Keratinocyte (primary cell): ENCODE measurements at regions not wholly inside any gene's neighbourhood (a gene's known extent, or its start where the extent isn't known, plus 50 kb on each side); places are given as distances from the start of the nearest gene placed in this dataset.

Source experiments
- DNase-seq: peaks from one replicate; pipeline ENCODE4 v3.0.0-alpha.2; 2011; ENCODE audit warnings: low read depth, missing footprints, low spot score
- FAIRE-seq: peaks from 2 replicates; lab custom pipeline; 2011; peaks lifted over from hg19 to GRCh38; lab: Jason Lieb, UNC
- H2AFZ ChIP-seq: 2 replicates; pipeline ENCODE4 v1.6.0; 2012; ENCODE audit warnings: low read length, control low read depth, inconsistent platforms; ENCODE audit not compliant: control insufficient read depth
- H3K27ac ChIP-seq: 2 replicates; pipeline ENCODE4 v1.5.1; 2011; ENCODE audit warnings: low read length; ENCODE audit not compliant: control insufficient read depth, insufficient read depth
- H3K27me3 ChIP-seq: 3 replicates; pipeline ENCODE4 v1.6.0; 2011; ENCODE audit warnings: low read length; ENCODE audit not compliant: control insufficient read depth, insufficient read depth; ENCODE audit errors: extremely low read depth
- H3K36me3 ChIP-seq, 2 experiments: 2 replicates in 1 of 2; 3 replicates in 1 of 2; pipeline ENCODE4 v1.5.1; 2011; ENCODE audit warnings: low read length in 2 of 2, mild to moderate bottlenecking in 1 of 2; ENCODE audit not compliant: control insufficient read depth in 2 of 2, insufficient read depth in 2 of 2; ENCODE audit errors: extremely low read depth in 1 of 2
- H3K4me1 ChIP-seq: 3 replicates; pipeline ENCODE4 v1.5.1; 2011; ENCODE audit warnings: low read length; ENCODE audit not compliant: control insufficient read depth, insufficient read depth; ENCODE audit errors: extremely low read depth
- H3K4me2 ChIP-seq: 3 replicates; pipeline ENCODE4 v1.6.0; 2011; ENCODE audit warnings: low read depth, low read length; ENCODE audit not compliant: control insufficient read depth, insufficient read depth; ENCODE audit errors: extremely low read depth
- H3K4me3 ChIP-seq, 3 experiments: fragments of 200-600 bp in 1 of 3; sonication (generic) in 1 of 3; 2 replicates in 2 of 3; 3 replicates in 1 of 3; pipeline ENCODE4 v1.5.1; 2011 to 2016; ENCODE audit warnings: low read length in 3 of 3, mild to moderate bottlenecking in 3 of 3, control low read depth in 2 of 3, inconsistent platforms in 1 of 3, low read depth in 1 of 3, mixed read lengths in 1 of 3, mixed run types in 1 of 3, moderate library complexity in 1 of 3; ENCODE audit not compliant: control insufficient read depth in 2 of 3, insufficient read depth in 2 of 3; ENCODE audit errors: extremely low read depth in 1 of 3
- H3K79me2 ChIP-seq: 2 replicates; pipeline ENCODE4 v1.6.0; 2012; ENCODE audit warnings: low read length; ENCODE audit not compliant: control insufficient read depth, insufficient read depth
- H3K9ac ChIP-seq: 3 replicates; pipeline ENCODE4 v1.6.0; 2011; ENCODE audit warnings: low read length; ENCODE audit not compliant: control insufficient read depth, insufficient read depth; ENCODE audit errors: extremely low read depth
- H3K9me1 ChIP-seq: 3 replicates; pipeline ENCODE4 v1.6.0; 2011; ENCODE audit warnings: low read length; ENCODE audit not compliant: control insufficient read depth, insufficient read depth; ENCODE audit errors: extremely low read depth
- H3K9me3 ChIP-seq: 2 replicates; pipeline ENCODE4 v1.5.1; 2012; ENCODE audit warnings: low read depth, low read length; ENCODE audit not compliant: control insufficient read depth
- H4K20me1 ChIP-seq: 3 replicates; pipeline ENCODE4 v1.6.0; 2011; ENCODE audit warnings: low read length; ENCODE audit not compliant: control insufficient read depth, insufficient read depth; ENCODE audit errors: extremely low read depth
- EZH2 ChIP-seq: IDR thresholded peaks from one replicate; pipeline ENCODE4 v1.6.1; 2012; ENCODE audit warnings: inconsistent platforms, mild to moderate bottlenecking, low read length, moderate library complexity
- dilution Hi-C: fragments of 300-500 bp; cut with MboI; formaldehyde crosslinking; loops from one replicate; pipeline ENCODE4 v1.7.0; 2020; ENCODE audit warnings: low sequenced_read_pairs; ENCODE audit not compliant: extremely low pct_ligation_motif_present
- TF ChIP-seq, protein P1 (sequence below), 3 experiments: IDR thresholded peaks in 1 of 3; conservative IDR thresholded peaks in 1 of 3; optimal IDR thresholded peaks in 1 of 3; 2 replicates in 2 of 3; 3 replicates in 1 of 3; pipeline versions ENCODE3 to v1.5.1; 2011; ENCODE audit warnings: low read length in 3 of 3, mild to moderate bottlenecking in 3 of 3, moderate library complexity in 2 of 3, control low read depth in 1 of 3, inconsistent platforms in 1 of 3; ENCODE audit not compliant: insufficient read depth in 2 of 3; ENCODE audit errors: extremely low read depth in 1 of 3

- H3K4me3 ChIP-seq: no peak overlapping the region
- TF ChIP-seq EZH2: no peak
- TF ChIP-seq, protein P1, sequence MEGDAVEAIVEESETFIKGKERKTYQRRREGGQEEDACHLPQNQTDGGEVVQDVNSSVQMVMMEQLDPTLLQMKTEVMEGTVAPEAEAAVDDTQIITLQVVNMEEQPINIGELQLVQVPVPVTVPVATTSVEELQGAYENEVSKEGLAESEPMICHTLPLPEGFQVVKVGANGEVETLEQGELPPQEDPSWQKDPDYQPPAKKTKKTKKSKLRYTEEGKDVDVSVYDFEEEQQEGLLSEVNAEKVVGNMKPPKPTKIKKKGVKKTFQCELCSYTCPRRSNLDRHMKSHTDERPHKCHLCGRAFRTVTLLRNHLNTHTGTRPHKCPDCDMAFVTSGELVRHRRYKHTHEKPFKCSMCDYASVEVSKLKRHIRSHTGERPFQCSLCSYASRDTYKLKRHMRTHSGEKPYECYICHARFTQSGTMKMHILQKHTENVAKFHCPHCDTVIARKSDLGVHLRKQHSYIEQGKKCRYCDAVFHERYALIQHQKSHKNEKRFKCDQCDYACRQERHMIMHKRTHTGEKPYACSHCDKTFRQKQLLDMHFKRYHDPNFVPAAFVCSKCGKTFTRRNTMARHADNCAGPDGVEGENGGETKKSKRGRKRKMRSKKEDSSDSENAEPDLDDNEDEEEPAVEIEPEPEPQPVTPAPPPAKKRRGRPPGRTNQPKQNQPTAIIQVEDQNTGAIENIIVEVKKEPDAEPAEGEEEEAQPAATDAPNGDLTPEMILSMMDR (optimal IDR thresholded peaks at IDR 0.05 in 1 of 3, IDR thresholded peaks at IDR 0.05 in 1 of 3, conservative IDR thresholded peaks at IDR 0.05 in 1 of 3; ENCODE audit: extremely low read depth in 1 of 3, insufficient read depth in 2 of 3, low read length in 3 of 3): peak; percentile 47 to 49 (median 49)
- no peak overlapping the region for H3K27ac ChIP-seq
- FAIRE-seq (peak; percentile 69), DNase-seq (no peak)
- no peaks in the 10 kb centered on the region for H3K79me2 ChIP-seq
- H3K9me1 ChIP-seq: no peaks in the 10 kb centered on the region
- H3K9me3 ChIP-seq: no peaks in the 10 kb centered on the region
- no peaks in the 10 kb centered on the region for H3K4me1 ChIP-seq
- no peak overlapping the region for H2AFZ ChIP-seq
- no peaks in the 10 kb centered on the region for H4K20me1 ChIP-seq
- H3K27me3 ChIP-seq: no peaks in the 10 kb centered on the region
- no peaks in the 10 kb centered on the region for H3K36me3 ChIP-seq
- H3K9ac ChIP-seq: no peak overlapping the region
- H3K4me2 ChIP-seq: no peak overlapping the region
- dilution Hi-C loops: no loop called here
Observed at GRCh38 chr10:25725917-25726716, 207.9 kb upstream of the MYO3A start.

DNA sequence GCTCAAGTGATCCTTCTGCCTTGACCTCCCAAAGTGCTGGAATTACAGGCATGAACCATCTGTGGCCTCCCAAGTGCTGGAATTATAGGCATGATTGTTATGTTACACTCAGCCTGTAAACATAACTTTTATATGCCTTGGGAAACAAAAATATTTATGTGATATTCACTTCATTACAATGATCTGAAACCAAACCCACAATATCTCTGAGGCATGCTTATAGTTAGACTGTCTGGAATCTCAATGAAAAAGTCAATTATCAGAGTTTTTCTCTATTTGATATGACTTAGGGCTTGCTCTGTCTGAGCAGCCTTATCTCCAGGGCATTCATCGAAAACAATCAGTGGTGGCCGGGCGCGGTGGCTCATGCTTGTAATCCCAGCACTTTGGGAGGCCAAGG is 195.3 kb upstream of the MYO3A start:
- dilution Hi-C loops: no loop called here
- Histone ChIP-seq H3K9me3 (no peaks in the 10 kb centered on the region), H4K20me1 (no peaks in the 10 kb centered on the region), H3K4me2 (no peak overlapping the region), H3K27me3 (no peaks in the 10 kb centered on the region), H3K27ac (no peak overlapping the region), H3K9me1 (no peaks in the 10 kb centered on the region), H3K4me3 (no peak overlapping the region), H3K4me1 (no peaks in the 10 kb centered on the region), H3K9ac (no peak overlapping the region), H2AFZ (no peak overlapping the region), H3K36me3 (no peaks in the 10 kb centered on the region), H3K79me2 (no peaks in the 10 kb centered on the region)
- DNase-seq (no peak), FAIRE-seq (no peak)
- no peak for TF ChIP-seq EZH2
- TF ChIP-seq, protein P1 (optimal IDR thresholded peaks at IDR 0.05 in 1 of 3, IDR thresholded peaks at IDR 0.05 in 1 of 3, conservative IDR thresholded peaks at IDR 0.05 in 1 of 3; ENCODE audit: extremely low read depth in 1 of 3, insufficient read depth in 2 of 3, low read length in 3 of 3): no peak
